ENCODE measurements at regions not wholly inside any gene's neighbourhood (a gene's known extent, or its start where the extent isn't known, plus 50 kb on each side); places are given as distances from the start of the nearest gene placed in this dataset.

DNA sequence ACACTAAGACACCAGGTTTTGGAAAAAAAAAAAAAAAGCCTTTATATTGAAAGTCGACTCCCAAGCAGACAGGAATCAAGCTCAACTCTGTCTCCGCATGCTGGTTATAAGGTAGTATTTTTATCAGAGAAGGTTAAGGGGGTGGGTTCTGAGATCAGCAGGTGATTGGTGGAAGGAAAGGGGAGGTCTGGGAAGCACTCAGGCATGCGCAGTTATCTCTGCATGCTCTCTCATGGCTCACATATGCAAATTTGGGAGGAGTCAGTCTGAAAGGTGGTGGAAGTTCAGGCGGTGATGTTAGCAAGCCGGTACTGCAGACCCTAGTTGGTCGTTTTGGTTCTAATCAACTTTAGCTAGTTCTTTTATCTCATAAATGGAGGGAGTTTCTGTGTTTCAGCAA lies 357.6 kb upstream of the C16orf82 start:
- Mint-ChIP-seq H3K27ac (ENCODE audit: unreplicated experiment) (no peak overlapping the region), H3K4me1 (ENCODE audit: low read depth, unreplicated experiment) (no peaks in the 10 kb centered on the region), H3K27me3 (ENCODE audit: unreplicated experiment) (no peaks in the 10 kb centered on the region), H3K36me3 (ENCODE audit: insufficient read depth, unreplicated experiment) (no peaks in the 10 kb centered on the region), H3K4me3 (ENCODE audit: low read depth, unreplicated experiment) (no peak overlapping the region), H3K9me3 (ENCODE audit: low read depth, unreplicated experiment) (peaks cover 19% of the 10 kb centered on the region)
- BruUV-seq (replicated peaks): no TSS peak
- CTCF ChIA-PET: no interaction called here
- no peak for DNase-seq
- TF ChIP-seq, protein P1, sequence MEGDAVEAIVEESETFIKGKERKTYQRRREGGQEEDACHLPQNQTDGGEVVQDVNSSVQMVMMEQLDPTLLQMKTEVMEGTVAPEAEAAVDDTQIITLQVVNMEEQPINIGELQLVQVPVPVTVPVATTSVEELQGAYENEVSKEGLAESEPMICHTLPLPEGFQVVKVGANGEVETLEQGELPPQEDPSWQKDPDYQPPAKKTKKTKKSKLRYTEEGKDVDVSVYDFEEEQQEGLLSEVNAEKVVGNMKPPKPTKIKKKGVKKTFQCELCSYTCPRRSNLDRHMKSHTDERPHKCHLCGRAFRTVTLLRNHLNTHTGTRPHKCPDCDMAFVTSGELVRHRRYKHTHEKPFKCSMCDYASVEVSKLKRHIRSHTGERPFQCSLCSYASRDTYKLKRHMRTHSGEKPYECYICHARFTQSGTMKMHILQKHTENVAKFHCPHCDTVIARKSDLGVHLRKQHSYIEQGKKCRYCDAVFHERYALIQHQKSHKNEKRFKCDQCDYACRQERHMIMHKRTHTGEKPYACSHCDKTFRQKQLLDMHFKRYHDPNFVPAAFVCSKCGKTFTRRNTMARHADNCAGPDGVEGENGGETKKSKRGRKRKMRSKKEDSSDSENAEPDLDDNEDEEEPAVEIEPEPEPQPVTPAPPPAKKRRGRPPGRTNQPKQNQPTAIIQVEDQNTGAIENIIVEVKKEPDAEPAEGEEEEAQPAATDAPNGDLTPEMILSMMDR (IDR thresholded peaks at IDR 0.05; ENCODE audit: unreplicated experiment): no peak
- intact Hi-C loops (cut with micrococcal nuclease; ENCODE audit: unreplicated experiment): no loop called here

DNA sequence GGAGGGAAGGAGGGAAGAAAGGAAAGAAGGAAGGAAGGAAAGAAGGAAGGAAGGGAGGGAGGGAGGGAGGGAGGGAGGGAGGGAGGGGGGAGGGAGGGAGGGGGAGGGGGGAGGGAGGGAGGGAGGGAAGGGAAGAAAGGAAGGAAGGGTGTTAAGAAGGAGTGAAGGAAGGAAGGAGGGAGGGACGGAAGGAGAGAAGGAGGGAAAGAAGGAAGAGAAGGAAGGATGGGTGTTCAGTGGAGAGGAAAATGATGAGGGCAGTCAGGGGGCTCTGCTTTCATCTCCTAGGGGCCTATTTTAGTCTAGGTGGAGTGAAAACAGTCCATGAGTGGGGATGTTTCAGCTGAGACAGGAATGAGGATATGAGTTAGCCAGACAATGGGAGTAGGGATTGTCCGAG lies 357.0 kb upstream of the C16orf82 start:
- TF ChIP-seq, protein P1 (IDR thresholded peaks at IDR 0.05; ENCODE audit: unreplicated experiment): no peak
- Mint-ChIP-seq H3K9me3 (ENCODE audit: low read depth, unreplicated experiment) (peaks cover 17% of the 10 kb centered on the region), H3K27ac (ENCODE audit: unreplicated experiment) (no peak overlapping the region), H3K36me3 (ENCODE audit: insufficient read depth, unreplicated experiment) (no peaks in the 10 kb centered on the region), H3K4me3 (ENCODE audit: low read depth, unreplicated experiment) (no peak overlapping the region), H3K4me1 (ENCODE audit: low read depth, unreplicated experiment) (no peaks in the 10 kb centered on the region), H3K27me3 (ENCODE audit: unreplicated experiment) (no peaks in the 10 kb centered on the region)
- BruUV-seq (replicated peaks): no TSS peak
- CTCF ChIA-PET: interaction anchor here (0.7 kb wide), 1 partner anchor 24 kb away, joined by 6 read pairs; no protein-coding TSS in a partner anchor
- no peak for DNase-seq
- intact Hi-C loops (cut with micrococcal nuclease; ENCODE audit: unreplicated experiment): no loop called here

DNA sequence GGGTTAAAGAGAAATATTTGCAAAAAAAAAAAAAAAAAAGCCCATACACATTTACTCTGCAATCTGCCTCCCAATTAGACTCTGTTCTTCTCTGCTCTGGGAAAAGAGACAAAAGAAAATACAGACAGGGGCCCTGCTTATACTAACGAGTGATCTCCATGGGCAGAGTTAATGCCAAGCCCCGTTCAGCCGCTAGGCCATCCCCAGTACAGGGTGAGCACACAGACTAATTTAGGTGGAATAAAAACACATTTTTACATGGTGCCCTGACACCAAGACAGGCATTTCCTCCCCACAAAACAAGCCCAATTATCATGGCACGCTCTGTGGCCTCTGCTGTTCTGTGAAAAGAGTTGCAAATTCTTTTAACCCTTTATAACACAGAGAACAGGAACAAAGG lies 356.3 kb upstream of the C16orf82 start:
- intact Hi-C loops (cut with micrococcal nuclease; ENCODE audit: unreplicated experiment): no loop called here
- CTCF ChIA-PET: interaction anchor here (0.7 kb wide), 1 partner anchor 23 kb away, joined by 6 read pairs; no protein-coding TSS in a partner anchor
- H3K27ac Mint-ChIP-seq (ENCODE audit: unreplicated experiment): no peak overlapping the region

DNA sequence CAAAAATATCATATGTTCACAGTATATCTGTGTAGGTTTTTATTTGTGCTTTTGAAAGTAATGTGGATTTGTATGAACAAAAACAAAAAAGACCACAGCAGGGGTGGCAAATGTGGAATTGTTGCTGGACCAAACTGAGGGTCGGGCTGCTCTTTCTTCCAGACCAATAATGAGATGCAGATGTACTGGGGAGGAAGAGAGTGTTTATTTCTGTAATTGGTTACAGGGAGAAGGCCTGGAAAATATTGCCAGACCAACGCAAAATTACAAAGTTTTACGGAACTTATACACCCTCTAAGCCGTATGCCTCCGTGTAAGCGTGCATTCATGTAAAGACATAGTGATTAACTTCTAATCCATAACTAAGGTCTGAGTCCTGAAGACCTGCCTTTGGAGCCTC lies 353.9 kb upstream of the C16orf82 start:
- Mint-ChIP-seq H3K9me3 (ENCODE audit: low read depth, unreplicated experiment) (peaks cover 21% of the 10 kb centered on the region), H3K4me3 (ENCODE audit: low read depth, unreplicated experiment) (no peak overlapping the region), H3K36me3 (ENCODE audit: insufficient read depth, unreplicated experiment) (no peaks in the 10 kb centered on the region), H3K4me1 (ENCODE audit: low read depth, unreplicated experiment) (no peaks in the 10 kb centered on the region), H3K27ac (ENCODE audit: unreplicated experiment) (no peak overlapping the region), H3K27me3 (ENCODE audit: unreplicated experiment) (no peaks in the 10 kb centered on the region)
- TF ChIP-seq, protein P1 (IDR thresholded peaks at IDR 0.05; ENCODE audit: unreplicated experiment): no peak
- intact Hi-C loops (cut with micrococcal nuclease; ENCODE audit: unreplicated experiment): no loop called here
- DNase-seq: no peak
- no TSS peak for BruUV-seq (replicated peaks)
- CTCF ChIA-PET: no interaction called here

More for the DNA sequence above, 356.3 kb upstream of the C16orf82 start:
- TF ChIP-seq, protein P1 (IDR thresholded peaks at IDR 0.05; ENCODE audit: unreplicated experiment): no peak
- H3K27me3 Mint-ChIP-seq (ENCODE audit: unreplicated experiment): no peaks in the 10 kb centered on the region
- BruUV-seq (replicated peaks): no TSS peak
- H3K4me3 Mint-ChIP-seq (ENCODE audit: low read depth, unreplicated experiment): no peak overlapping the region
- no peaks in the 10 kb centered on the region for H3K36me3 Mint-ChIP-seq (ENCODE audit: insufficient read depth, unreplicated experiment)
- peaks cover 18% of the 10 kb centered on the region for H3K9me3 Mint-ChIP-seq (ENCODE audit: low read depth, unreplicated experiment)
- DNase-seq: no peak
- no peaks in the 10 kb centered on the region for H3K4me1 Mint-ChIP-seq (ENCODE audit: low read depth, unreplicated experiment)

All from Calu3 (cell line).